ENCODE measurements at regions not wholly inside any gene's neighbourhood (a gene's known extent, or its start where the extent isn't known, plus 50 kb on each side); places are given as distances from the start of the nearest gene placed in this dataset.

DNA sequence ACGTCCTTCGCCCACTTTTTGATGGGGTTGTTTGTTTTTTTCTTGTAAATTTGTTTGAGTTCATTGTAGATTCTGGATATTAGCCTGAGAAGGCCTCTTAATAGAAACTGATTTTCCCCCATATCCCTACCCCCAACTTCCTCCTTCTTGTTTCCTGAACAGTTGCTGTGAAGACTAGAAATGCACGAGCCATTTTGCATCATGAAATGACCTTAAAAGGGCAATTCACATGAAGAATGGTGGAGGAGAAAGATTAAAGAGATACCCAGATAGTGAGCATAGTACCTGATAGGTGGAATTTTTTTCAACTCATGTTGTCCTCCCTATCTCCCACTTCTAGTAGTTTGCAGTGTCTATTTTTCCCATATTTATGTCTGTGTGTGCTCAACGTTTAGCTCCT, 55.2 kb upstream of the KCNH8 start:
- in situ Hi-C loops (cut with HindIII; ENCODE audit: low pct_unique_long_range_greater_than_20kb, low sequenced_read_pairs), result no loop called here
- DNase-seq (ENCODE audit: low read depth), result no peak

GRCh38 chr3:19077388-19077787, 70.9 kb upstream of the KCNH8 start:
- DNase-seq (ENCODE audit: low read depth), result no peak
- in situ Hi-C loops (cut with HindIII; ENCODE audit: low pct_unique_long_range_greater_than_20kb, low sequenced_read_pairs), result no loop called here

DNA sequence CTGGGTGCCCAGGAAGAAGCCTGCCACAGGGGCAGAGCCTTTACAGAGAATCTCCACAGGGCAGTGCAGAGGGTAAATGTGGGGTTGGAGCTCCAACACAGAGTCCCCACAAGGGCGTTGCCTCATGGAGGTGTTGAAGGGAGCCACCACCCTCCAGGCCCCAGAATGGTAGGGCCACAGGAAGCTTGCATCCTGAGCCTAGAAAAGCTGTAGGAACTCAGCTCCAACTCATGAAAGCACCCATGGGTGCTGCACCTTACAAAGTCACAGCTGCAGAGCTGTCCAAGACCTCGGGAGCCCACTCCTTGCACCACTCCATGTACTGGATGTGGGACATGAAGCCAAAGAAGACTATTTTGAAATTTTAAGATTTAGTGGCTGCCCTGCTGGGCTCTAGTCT, 73.3 kb upstream of the KCNH8 start:
- in situ Hi-C loops (cut with HindIII; ENCODE audit: low pct_unique_long_range_greater_than_20kb, low sequenced_read_pairs), result no loop called here
- DNase-seq (ENCODE audit: low read depth), result no peak

GRCh38 chr3:19074257-19074900, 73.9 kb upstream of the KCNH8 start:
- no peak for DNase-seq (ENCODE audit: low read depth)
- in situ Hi-C loops (cut with HindIII; ENCODE audit: low pct_unique_long_range_greater_than_20kb, low sequenced_read_pairs), result no loop called here

DNA sequence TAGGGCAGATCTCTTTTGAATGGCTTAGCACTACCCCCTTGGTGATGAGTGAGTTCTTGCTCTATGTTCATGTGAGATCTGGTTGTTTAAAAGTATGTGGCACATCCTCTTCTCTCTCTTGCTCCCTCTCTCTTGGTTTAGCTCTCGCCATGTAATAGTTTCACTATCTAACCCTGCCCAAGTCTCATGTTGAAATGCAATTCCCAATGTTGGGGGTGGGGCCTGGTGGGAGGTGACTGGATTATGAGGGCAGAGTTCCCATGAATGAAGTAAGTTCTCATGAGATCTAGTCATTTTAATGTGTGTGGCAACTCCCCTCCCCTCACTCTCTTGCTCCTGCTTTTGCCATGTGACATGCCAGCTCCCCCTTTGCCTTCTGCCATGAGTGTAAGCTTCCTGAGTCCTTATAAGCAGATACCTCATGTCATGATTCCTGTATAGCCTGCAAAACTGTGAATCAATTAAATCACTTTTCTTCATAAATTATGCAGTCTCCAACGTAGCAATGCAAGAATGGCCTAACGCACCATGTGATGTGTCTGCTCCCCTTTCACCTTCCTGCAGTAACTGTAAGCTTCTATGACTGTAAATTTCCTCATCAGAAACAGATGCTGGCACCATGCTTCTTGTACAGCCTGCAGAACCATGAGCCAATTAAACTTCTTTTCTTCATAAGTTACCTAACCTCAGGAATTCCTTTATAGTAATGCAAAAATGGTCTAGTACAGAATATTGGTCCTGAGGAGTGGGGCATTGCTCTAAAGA, 74.8 kb upstream of the KCNH8 start:
- DNase-seq (ENCODE audit: low read depth), result no peak
- in situ Hi-C loops (cut with HindIII; ENCODE audit: low pct_unique_long_range_greater_than_20kb, low sequenced_read_pairs), result no loop called here

DNA sequence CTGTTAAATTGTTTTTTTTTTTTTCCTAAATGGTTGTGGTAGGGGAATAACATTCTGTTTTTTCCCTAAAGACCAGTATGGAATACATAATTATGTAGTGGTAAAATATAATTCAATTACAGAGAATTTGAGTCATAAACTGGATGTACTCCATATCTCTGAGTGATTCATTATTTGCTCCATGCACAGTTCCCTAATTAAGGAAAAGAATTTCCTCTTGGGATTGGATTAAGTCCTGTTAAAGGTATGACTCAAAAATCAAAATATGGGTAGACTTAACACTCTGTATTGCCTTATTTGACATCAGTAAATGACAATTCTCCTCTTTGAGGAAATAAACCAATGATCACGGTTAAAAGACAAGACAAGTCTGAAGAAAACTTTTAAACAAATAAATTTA, 78.0 kb upstream of the KCNH8 start:
- no peak for DNase-seq (ENCODE audit: low read depth)

DNA sequence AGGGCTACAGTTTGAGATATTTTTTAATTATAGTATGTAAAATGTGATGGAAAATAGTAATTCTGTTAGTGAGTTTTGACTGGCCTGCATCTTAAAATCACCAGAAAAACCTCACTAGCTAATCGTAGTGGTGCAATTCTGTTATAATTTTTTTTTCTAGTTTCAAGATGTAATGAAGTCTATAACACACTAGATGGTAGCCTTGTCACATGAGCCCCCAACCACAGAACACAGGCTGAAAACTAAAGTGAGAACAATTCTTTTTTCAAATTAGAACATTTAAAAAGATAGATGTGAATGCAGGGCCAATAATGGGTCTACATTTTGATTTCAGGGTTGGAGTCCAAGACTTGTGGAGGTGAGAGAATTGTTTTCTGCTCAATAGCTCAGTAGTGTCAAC, 83.3 kb upstream of the KCNH8 start:
- no peak for DNase-seq (ENCODE audit: low read depth)
- in situ Hi-C loops (cut with HindIII; ENCODE audit: low pct_unique_long_range_greater_than_20kb, low sequenced_read_pairs), result no loop called here

More for the DNA sequence above, 78.0 kb upstream of the KCNH8 start:
- in situ Hi-C loops (cut with HindIII; ENCODE audit: low pct_unique_long_range_greater_than_20kb, low sequenced_read_pairs), result no loop called here

- DNase-seq (ENCODE audit: low read depth), result no peak
- in situ Hi-C loops (cut with HindIII; ENCODE audit: low pct_unique_long_range_greater_than_20kb, low sequenced_read_pairs), result no loop called here
These were observed 84.4 kb upstream of the KCNH8 start for GRCh38 chr3:19063936-19064335.

DNA sequence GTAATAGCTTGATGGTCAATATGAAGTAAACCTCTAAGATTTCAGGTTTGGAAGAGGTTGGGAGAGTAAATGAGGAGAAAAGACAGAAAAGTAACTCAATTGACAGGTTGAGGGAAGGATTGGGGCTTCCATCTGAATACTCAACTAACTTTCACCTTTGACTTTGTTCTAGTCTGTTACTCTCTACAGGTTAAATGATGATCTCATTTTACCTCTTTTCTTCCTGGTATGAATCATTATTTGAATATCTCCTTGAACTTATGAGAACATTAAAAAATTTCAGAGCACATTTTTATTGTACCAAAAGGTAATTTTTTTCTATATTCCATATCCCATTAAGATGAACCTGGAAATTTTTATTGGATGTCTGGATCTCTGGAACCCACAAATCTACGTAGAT, 87.9 kb upstream of the KCNH8 start:
- no peak for DNase-seq (ENCODE audit: low read depth)
- in situ Hi-C loops (cut with HindIII; ENCODE audit: low pct_unique_long_range_greater_than_20kb, low sequenced_read_pairs), result no loop called here

DNA sequence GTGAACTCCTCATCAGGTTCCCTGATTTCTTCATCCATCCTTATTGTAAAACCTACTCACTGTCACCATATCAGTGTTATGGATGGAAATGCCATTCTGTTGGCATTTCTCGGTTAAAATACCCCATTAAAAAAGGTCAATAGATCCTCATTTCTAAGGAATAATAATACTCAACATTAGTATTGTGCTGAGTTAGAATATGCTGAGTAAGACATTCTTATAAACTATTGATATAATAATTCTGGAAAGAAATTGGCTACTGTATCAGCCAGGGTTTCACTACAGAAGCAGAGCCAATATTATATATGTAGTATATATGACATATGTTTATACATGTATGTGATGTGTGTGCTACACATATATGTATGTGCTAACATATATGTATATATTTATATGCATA, 95.4 kb upstream of the KCNH8 start:
- DNase-seq (ENCODE audit: low read depth), result no peak
- in situ Hi-C loops (cut with HindIII; ENCODE audit: low pct_unique_long_range_greater_than_20kb, low sequenced_read_pairs), result no loop called here

- in situ Hi-C loops (cut with HindIII; ENCODE audit: low pct_unique_long_range_greater_than_20kb, low sequenced_read_pairs), result no loop called here
- DNase-seq (ENCODE audit: low read depth), result no peak
These were observed 101.9 kb upstream of the KCNH8 start for GRCh38 chr3:19046440-19046839.

- no peak for DNase-seq (ENCODE audit: low read depth)
- in situ Hi-C loops (cut with HindIII; ENCODE audit: low pct_unique_long_range_greater_than_20kb, low sequenced_read_pairs), result no loop called here
These were observed 117.8 kb upstream of the KCNH8 start for GRCh38 chr3:19030522-19030839.

DNA sequence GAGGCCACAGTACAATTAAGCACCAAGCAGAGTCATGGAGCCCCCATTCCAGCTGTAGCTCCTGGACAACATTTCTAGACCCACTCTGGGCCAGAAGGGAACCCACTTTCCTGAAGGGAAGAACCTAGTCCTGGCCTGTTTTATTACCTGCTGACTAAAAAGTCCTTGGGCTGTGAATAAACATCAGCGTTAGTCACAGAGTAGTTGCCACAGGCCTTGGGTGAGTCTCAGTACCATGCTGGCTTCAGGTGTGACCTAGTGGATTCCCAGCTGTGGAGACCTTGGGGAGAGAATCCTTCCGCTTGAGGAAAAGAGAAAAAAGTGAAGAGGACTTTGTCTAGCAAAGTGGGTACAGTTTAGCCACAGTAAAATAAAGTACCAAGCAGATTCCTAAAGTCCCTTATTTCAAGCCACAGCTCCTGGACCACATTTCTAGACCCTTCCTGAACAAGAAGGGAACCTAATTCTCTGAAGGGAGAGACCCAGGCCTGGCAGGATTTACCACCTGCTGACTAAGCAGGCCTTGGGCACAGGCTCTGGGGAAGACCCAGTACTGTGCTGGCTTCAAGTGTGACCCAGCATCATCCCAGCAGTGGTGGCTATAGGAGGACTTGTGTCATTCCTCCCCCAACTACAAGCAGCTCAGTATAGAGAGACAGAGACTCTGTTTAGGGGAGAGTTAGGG, 118.3 kb upstream of the KCNH8 start:
- in situ Hi-C loops (cut with HindIII; ENCODE audit: low pct_unique_long_range_greater_than_20kb, low sequenced_read_pairs), result no loop called here
- DNase-seq (ENCODE audit: low read depth), result no peak

- in situ Hi-C loops (cut with HindIII; ENCODE audit: low pct_unique_long_range_greater_than_20kb, low sequenced_read_pairs), result no loop called here
These were observed 122.9 kb upstream of the KCNH8 start for GRCh38 chr3:19025441-19025840.

DNA sequence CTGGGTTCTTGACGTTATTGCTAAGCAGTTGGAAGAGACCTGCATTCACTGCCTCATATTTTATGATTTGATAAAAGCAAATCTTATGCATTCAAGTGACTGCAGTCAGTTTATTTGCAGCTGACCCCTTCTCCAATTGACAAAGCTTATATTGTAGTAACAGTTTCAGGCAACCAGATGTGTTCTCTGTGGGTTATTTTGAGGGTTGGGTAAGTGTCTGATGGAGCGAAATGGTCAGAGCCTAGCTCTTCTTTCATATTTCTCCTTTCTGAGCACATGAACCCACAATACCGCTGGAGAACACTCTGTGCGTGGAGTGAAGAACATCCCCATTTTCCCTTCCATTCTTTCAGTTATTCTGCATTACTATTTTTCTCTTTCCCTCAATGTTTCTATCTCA, 125.8 kb upstream of the KCNH8 start:
- in situ Hi-C loops (cut with HindIII; ENCODE audit: low pct_unique_long_range_greater_than_20kb, low sequenced_read_pairs), result no loop called here
- no peak for DNase-seq (ENCODE audit: low read depth)

More at GRCh38 chr3:19025441-19025840, 122.9 kb upstream of the KCNH8 start:
- no peak for DNase-seq (ENCODE audit: low read depth)

DNA sequence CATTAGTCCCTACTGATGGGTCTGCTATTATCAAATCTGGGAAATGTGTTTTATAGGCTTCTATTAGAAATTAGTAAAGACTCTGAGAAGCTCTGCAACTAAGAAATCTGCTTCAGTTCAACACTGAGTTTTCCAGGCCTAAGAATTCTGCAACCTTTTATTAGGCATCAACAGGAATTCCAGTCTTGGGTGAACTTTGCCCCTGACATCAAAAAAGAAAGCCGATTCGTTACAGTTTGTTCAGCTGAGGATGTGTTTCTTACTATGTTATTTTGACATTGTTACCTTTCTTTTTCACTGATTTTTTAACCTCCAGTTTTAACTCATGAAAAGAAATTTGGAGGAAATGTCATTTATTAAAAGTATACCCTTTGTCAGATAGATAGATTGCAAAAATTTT, 131.5 kb upstream of the KCNH8 start:
- DNase-seq (ENCODE audit: low read depth), result no peak
- in situ Hi-C loops (cut with HindIII; ENCODE audit: low pct_unique_long_range_greater_than_20kb, low sequenced_read_pairs), result no loop called here

DNA sequence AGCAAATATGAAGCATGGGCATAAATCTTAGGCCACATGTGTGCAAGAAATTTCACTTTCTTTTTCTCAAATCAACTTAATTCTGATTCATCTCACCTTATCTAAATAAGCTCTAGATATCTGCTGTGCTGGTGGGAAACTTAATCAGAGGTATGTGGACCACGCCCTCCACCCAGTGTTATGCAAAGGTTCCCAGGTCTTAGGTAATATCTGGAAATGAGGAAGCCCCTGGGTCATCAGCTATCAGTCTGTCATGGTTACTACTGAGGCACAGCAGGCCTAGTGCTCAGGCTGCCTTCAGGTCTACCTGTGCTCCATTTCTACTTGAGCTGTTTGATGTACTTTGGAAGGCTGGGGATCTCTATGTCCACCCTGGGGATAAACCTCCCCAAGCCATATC, 134.4 kb upstream of the KCNH8 start:
- DNase-seq (ENCODE audit: low read depth), result no peak
- in situ Hi-C loops (cut with HindIII; ENCODE audit: low pct_unique_long_range_greater_than_20kb, low sequenced_read_pairs), result no loop called here

DNA sequence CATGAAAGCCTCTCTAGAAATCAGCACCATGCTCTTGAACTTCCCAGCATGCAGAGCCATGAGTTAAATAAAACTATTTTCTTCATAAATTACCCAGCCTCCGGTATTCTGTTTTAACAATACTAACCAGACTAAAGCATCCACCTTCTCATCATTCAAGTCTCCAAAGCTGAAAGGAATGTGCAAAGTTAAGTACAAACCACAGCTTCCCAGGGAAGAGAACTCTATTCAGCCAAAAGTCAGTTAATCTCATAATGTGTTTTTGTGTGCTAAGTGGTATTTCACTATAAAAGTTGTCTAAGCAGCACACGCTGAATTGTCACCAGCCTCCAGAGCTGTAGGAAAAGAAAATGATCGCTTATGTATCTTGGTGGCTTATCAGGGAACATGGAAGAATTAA, 135.5 kb upstream of the KCNH8 start:
- in situ Hi-C loops (cut with HindIII; ENCODE audit: low pct_unique_long_range_greater_than_20kb, low sequenced_read_pairs), result no loop called here
- DNase-seq (ENCODE audit: low read depth), result no peak

DNA sequence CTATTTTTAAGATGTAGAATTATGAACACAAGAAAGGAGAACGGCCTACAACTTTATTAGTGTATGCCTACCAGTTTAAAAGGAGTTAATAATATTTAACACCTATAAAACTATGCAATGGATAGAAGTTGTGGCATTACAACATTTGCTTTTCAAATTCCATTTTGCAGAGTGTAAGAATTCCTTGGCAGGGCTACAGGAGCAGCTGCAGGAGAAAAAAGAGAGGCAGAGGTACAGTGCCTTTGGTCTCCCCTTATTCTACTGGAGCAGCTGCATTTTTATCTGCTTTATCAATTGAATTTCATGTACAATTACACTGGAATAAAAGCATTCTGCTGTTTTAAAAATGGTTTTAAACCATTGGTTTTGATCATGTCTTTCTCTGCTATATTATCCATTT, 145.7 kb upstream of the KCNH8 start:
- in situ Hi-C loops (cut with HindIII; ENCODE audit: low pct_unique_long_range_greater_than_20kb, low sequenced_read_pairs), result no loop called here
- DNase-seq (ENCODE audit: low read depth), result no peak

GRCh38 chr3:18998069-18998468, 150.2 kb upstream of the KCNH8 start:
- no peak for DNase-seq (ENCODE audit: low read depth)
- in situ Hi-C loops (cut with HindIII; ENCODE audit: low pct_unique_long_range_greater_than_20kb, low sequenced_read_pairs), result no loop called here
